T-helper 2 cell treated with Interferon-gamma antibody and Interleukin-4, amounts not matched to agents 100 ng/mL and 5 ng/mL, for 36 hours (primary cell): ENCODE measurements at regions not wholly inside any gene's neighbourhood (a gene's known extent, or its start where the extent isn't known, plus 50 kb on each side); places are given as distances from the start of the nearest gene placed in this dataset.
"Not testable (repeated sequence)": the region's sequence is repeated elsewhere in the genome, so short reads cannot be mapped to it uniquely, and the experiment has no call there.

Experiments used
- intact Hi-C: fragments of 100-400 bp; cut with micrococcal nuclease; formaldehyde crosslinking; loops from one replicate; pipeline ENCODE4 v1.15.1; 2023

- intact Hi-C loops = no loop called here
Observed at GRCh38 chr4:31461421-31461820, 741.3 kb downstream of the PCDH7 start.

DNA sequence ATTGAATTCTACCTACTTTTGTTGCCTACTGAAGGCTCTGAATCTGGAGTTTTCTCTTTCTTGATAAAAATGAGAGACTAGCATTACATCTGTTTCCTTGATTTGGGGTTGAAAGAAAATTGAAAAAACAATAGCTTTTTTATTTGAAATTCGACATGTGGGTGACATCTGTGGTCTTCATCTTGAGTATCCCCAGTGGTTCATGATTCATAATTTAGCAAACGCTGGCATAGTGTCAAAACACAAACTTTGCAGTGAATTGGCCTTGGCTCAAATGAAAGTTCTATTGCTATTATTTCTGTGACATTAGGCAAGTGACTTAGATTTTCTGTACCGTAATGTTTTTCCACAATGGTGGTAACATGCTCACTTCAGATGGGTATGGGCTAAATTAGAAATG, 747.6 kb downstream of the PCDH7 start:
- intact Hi-C loops = no loop called here

- intact Hi-C loops = no loop called here
Observed at GRCh38 chr4:31474221-31474620, 754.1 kb downstream of the PCDH7 start.

DNA sequence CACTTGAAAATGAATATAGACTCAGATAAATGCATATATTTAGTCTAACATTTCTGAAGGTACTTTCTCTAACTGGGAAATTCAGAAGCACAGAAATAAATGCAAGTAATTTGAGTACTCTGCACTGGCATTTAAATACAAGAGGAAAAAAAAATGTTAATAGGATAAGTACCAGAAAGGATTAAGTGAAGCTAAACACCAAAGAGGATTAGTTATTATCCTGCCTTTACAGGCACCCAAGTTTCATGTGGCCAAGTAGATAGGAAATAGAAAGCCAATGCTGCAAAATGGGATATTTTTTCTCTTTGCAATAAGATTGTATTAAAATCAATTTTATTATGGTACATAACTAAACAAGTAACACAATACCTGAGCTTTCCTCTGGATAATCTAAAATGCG, 762.5 kb downstream of the PCDH7 start:
- intact Hi-C loops = no loop called here

DNA sequence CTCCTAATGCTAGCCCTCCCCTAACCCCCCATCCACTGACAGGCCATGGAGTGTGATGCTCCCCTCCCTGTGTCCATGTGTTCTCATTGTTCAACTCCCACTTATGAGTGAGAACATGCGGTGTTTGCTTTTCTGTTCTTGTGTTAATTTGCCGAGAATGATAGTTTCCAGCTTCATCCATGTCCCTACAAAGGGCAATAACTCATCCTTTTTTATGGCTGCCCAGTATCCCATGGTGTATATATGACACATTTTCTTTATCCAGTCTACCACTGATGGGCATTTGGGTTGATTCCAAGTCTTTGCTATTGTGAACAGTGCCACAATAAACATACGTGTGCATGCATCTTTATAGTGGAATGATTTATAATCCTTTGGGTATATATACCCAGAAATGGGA, 779.0 kb downstream of the PCDH7 start:
- intact Hi-C loops = not testable (repeated sequence)

GRCh38 chr4:31516520-31516919, 796.4 kb downstream of the PCDH7 start:
- intact Hi-C loops = no loop called here

GRCh38 chr4:31518796-31519250, 798.7 kb downstream of the PCDH7 start:
- intact Hi-C loops = no loop called here

DNA sequence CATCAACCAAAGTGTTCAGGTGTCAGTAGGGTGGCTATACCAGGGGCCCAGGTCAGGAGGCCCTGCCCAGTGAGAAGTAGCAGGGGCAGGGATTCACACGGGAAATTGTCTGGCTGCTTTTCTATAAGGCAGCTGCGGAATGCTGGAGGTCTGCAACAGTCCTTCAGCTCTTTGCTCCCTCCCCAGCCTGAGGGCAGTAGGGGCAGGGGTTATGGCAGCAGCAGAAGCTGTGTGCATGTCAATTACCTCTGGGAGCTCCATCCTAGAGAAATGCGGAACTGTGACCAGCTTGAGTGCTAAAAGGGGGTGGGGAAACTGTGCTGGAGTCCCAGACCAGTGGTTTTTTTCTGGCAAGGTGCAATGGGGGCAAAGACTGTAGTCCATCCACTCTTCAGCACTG, 810.4 kb downstream of the PCDH7 start:
- intact Hi-C loops = no loop called here

DNA sequence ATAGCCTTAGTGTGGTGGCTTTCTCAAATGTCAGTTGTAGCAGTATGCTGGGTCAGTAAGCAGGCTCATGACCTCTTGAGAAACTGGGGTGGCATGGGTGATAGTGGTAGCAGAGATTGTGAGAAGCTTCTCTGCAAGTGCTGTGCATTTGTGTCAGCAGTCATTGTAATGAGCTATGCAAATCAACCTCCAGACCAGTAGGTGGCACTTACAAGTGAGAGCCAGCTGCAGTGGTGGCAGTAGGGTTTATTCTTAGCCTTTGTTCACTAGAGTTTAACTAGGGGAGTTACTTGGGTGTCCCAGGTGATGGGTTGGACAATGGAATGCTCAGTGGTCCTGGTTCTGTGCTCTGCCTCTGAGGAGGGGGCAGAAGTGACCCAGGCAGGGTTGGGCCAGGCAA, 818.7 kb downstream of the PCDH7 start:
- intact Hi-C loops = no loop called here

DNA sequence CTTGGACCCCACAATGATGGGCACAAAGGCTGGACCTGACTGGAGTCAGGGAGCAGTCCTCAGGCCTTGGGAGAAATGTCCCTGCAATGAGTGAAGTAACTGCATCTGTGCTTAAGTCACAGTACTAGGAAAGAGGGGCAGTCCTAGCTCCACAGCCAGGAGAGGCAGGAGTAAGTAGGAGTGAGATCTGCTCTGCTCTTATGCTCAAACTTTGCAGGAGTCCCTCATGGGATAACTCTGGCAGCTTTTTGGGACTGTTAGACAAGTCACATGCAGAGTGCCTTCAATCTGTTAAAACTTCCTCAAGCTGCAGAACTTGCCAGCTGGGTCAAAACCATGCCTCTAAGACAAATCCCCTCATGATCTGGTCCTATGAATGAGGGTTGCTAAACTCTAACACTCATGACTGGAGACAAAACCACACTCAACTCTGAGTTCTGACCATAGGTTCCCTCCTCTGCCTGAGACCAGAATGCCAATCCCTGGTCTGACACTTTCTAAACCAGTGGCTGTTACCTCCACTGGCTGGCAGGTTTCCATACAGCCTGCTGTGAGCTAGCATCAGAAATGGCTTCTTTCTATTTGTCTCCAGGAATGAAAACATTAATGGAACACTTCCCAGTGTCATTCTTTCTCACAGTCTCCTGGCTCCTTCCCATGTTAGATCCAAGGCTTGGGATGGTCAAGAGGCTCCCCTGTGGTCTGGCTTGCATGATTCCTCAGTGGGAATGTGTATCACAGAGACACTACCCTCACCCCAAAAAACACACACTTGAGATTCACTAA, 819.3 kb downstream of the PCDH7 start:
- intact Hi-C loops = no loop called here

- intact Hi-C loops = no loop called here
Observed at GRCh38 chr4:31545330-31545729, 825.2 kb downstream of the PCDH7 start.

- intact Hi-C loops = no loop called here
Observed at GRCh38 chr4:31545755-31546154, 825.6 kb downstream of the PCDH7 start.

GRCh38 chr4:31548021-31548420, 827.9 kb downstream of the PCDH7 start:
- intact Hi-C loops = no loop called here

- intact Hi-C loops = no loop called here
Observed at GRCh38 chr4:31548823-31549222, 828.7 kb downstream of the PCDH7 start.

GRCh38 chr4:31549256-31549655, 829.1 kb downstream of the PCDH7 start:
- intact Hi-C loops = no loop called here

- intact Hi-C loops = no loop called here
Observed at GRCh38 chr4:31557437-31557836, 837.3 kb downstream of the PCDH7 start.

DNA sequence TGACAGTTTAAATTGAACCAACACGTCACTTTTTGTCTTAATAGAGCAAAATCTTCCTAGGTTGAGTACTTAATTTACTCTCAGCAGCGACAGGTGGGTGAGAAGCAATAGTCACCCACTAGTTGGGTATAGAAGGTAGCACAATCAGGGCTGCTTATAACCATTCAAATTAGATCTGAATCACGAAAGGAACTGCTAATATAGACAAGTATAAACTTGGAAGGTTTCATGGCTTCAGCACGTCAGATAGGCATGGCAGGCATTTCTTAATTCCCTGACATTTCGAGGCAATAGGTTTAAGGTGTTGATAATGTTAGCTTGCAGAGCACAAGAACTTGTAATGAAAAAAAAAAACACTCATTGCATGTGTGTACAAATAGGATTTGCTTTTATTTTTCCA, 853.4 kb downstream of the PCDH7 start:
- intact Hi-C loops = no loop called here

DNA sequence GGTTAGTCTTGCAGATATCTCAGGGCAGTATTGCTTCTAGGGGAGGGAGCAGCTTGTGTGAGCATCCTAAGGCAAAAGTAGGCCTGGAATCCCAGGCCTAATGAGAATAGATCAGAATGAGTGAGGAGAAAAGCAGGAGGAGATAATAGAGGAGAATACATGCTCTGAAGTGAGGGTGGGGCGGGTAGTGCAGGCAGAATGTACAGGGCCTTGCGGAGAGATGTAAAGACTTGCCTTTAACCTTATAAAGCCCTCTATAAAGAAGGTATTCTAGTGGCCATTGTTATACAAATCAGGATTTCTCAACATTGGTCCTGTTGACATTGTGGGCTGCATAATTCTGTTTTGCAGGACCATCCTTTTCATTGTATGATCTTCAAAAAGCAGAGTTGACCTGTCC, 855.3 kb downstream of the PCDH7 start:
- intact Hi-C loops = no loop called here

GRCh38 chr4:31580843-31581242, 860.7 kb downstream of the PCDH7 start:
- intact Hi-C loops = no loop called here

DNA sequence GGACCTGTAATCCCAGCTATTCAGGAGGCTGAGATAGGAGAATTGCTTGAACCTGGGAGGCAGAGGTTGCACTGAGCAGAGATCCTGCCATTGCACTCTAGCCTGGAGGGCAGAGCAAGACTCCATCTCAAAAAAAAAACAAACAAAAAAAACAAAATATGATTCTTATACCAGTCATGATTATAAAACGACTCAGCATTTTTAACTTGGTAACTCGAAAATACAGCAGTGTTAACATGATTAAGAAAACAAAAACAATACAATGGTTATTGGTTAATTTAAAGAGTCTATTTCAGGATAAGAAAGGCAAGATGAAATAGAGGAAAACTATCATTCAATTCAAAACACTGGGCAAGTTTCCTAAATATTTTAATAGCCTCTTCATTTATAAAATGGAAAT, 865.3 kb downstream of the PCDH7 start:
- intact Hi-C loops = no loop called here

- intact Hi-C loops = no loop called here
Observed at GRCh38 chr4:31592293-31592692, 872.1 kb downstream of the PCDH7 start.

GRCh38 chr4:31595496-31595895, 875.3 kb downstream of the PCDH7 start:
- intact Hi-C loops = no loop called here

DNA sequence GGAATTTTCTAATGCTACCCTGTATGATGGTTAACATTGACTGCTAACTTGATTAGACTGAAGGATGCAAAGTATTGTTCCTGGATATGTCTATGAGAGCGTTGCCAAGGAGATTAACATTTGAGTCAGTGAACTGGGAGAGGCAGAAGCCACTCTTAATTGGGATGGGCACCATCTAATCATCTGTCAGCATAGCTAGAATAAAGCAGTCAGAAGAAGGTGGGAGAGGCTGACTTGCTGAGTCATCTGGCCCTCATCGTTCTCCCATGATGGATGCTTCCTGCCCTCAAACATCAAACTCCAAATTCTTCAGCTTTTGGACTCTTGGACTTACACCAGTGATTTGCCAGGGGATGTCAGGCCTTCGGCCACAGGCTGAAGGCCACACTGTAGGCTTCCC, 878.5 kb downstream of the PCDH7 start:
- intact Hi-C loops = no loop called here

- intact Hi-C loops = no loop called here
Observed at GRCh38 chr4:31601793-31602192, 881.6 kb downstream of the PCDH7 start.
